ENCODE measurements at regions not wholly inside any gene's neighbourhood (a gene's known extent, or its start where the extent isn't known, plus 50 kb on each side); places are given as distances from the start of the nearest gene placed in this dataset.

DNA sequence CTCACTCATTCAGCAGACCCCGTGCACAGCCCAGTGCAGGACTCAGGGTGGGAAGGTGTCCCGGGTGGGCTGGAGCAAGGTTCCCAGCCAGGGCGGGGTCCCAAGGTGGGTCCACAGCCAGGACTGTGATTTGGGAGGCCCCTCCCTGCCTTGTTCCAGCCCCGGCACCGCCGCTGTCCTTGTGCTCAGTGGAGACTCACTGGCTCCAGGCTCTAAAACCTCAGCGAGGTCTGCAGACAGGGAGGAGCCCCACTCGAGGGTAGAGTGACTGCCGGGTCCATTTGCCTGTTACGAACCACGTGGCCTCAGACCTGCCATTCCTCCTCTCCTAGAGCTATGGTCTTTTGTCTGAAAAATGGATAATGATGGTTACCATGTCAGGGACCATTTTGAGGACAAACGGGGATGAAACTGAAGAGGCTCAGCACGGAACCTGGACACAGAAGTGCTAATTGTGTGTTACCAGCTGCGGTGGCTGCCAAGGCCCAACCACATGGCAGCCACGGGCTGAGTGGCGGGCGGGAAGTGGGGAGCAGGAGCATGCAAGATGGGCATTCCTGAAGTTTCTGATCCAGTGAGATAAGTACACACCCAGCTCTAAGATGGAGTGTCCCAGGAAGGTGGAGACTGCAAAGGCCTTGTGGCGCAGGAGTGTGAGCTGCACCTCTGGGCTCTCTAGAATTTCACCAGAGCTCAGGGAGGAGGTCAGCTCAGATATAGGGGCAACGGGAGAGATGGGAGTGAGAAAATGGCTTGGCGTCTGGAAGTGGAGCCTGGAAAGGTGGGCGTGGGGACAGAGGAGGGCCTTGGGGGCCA, 317.6 kb downstream of the SEC14L1 start:
- Histone ChIP-seq H3K9ac (ENCODE audit: low read length) (peak overlapping the region; percentile 98), H3K27ac (ENCODE audit: low read depth, low read length) (peak overlapping the region; percentile 100)

DNA sequence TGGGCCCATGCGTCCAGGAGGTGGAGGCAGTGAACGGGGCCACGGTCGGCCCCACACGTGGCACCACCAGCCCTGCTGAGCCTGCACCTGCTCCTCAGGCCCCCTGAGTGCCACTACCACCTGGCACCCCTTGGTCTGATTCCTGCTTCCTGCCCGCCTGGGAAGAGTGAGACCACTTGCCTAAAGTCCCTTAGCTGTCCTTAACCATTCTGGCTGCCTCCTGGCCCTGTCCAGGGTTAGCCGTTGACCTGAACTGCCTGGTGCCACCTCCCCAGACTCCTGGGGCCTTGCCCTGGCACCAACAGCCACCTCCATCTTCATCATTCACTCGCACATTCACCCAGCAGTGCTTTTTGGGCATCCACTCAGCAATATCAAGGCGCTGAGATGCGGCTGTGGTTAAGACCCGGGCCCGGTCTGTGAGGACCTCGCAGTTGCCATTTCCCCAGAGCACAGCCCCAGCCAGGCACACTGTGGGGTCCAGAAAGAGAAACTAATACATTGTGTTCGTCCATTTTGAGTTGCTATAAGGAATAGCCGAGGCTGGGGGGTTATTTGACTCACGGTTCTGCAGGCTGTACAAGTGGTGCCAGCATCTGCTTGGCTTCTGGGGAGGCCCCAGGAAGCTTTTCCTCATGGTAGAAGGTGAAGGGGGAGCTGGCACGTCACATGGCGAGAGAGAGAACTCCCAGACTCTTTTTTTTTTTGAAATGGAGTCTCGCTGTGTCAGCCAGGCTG, 318.4 kb downstream of the SEC14L1 start:
- peaks cover 88% of the 10 kb centered on the region for H3F3A ChIP-seq (ENCODE audit: insufficient read depth)
- TF ChIP-seq, protein P1, sequence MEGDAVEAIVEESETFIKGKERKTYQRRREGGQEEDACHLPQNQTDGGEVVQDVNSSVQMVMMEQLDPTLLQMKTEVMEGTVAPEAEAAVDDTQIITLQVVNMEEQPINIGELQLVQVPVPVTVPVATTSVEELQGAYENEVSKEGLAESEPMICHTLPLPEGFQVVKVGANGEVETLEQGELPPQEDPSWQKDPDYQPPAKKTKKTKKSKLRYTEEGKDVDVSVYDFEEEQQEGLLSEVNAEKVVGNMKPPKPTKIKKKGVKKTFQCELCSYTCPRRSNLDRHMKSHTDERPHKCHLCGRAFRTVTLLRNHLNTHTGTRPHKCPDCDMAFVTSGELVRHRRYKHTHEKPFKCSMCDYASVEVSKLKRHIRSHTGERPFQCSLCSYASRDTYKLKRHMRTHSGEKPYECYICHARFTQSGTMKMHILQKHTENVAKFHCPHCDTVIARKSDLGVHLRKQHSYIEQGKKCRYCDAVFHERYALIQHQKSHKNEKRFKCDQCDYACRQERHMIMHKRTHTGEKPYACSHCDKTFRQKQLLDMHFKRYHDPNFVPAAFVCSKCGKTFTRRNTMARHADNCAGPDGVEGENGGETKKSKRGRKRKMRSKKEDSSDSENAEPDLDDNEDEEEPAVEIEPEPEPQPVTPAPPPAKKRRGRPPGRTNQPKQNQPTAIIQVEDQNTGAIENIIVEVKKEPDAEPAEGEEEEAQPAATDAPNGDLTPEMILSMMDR (IDR thresholded peaks at IDR 0.05; ENCODE audit: insufficient read depth, low read length, poor library complexity, severe bottlenecking): no peak
- no peak for TF ChIP-seq EZH2phosphoT487 (conservative IDR thresholded peaks at IDR 0.05; ENCODE audit: low read length)
- peaks cover 93% of the 10 kb centered on the region for H3K79me2 ChIP-seq (ENCODE audit: insufficient read depth, low read length)
- no peak overlapping the region for H2AFZ ChIP-seq (ENCODE audit: low read depth, low read length, severe bottlenecking)
- H3K36me3 ChIP-seq (ENCODE audit: low read length): no peaks in the 10 kb centered on the region
- H4K20me1 ChIP-seq (ENCODE audit: low read depth, low read length): no peaks in the 10 kb centered on the region
- H3K27ac ChIP-seq (ENCODE audit: low read depth, low read length): peak overlapping the region; percentile 100
- peak overlapping the region; percentile 99 for H3K4me2 ChIP-seq (ENCODE audit: low read depth, low read length, poor library complexity, severe bottlenecking)
- H3K9me2 ChIP-seq (replicated peaks; ENCODE audit: insufficient read depth, low read length): no peaks in the 10 kb centered on the region
- H3K4me3 ChIP-seq (ENCODE audit: insufficient read depth, low read length, poor library complexity, severe bottlenecking): peak overlapping the region; percentile 4
- H3K27me3 ChIP-seq (ENCODE audit: low read length): no peaks in the 10 kb centered on the region
- H3K9me3 ChIP-seq (ENCODE audit: insufficient read depth, low read length): no peaks in the 10 kb centered on the region
- peak overlapping the region; percentile 98 for H3K9ac ChIP-seq (ENCODE audit: low read length)

More for the DNA sequence above, 317.6 kb downstream of the SEC14L1 start:
- Histone ChIP-seq H3K36me3 (ENCODE audit: low read length) (no peaks in the 10 kb centered on the region), H3K4me3 (ENCODE audit: insufficient read depth, low read length, poor library complexity, severe bottlenecking) (no peak overlapping the region), H3K4me2 (ENCODE audit: low read depth, low read length, poor library complexity, severe bottlenecking) (peak overlapping the region; percentile 99), H3F3A (ENCODE audit: insufficient read depth) (peaks cover 85% of the 10 kb centered on the region), H2AFZ (ENCODE audit: low read depth, low read length, severe bottlenecking) (no peak overlapping the region), H3K9me2 (replicated peaks; ENCODE audit: insufficient read depth, low read length) (no peaks in the 10 kb centered on the region), H3K9me3 (ENCODE audit: insufficient read depth, low read length) (no peaks in the 10 kb centered on the region), H4K20me1 (ENCODE audit: low read depth, low read length) (no peaks in the 10 kb centered on the region), H3K79me2 (ENCODE audit: insufficient read depth, low read length) (peaks cover 95% of the 10 kb centered on the region), H3K27me3 (ENCODE audit: low read length) (no peaks in the 10 kb centered on the region)
- TF ChIP-seq, protein P1 (IDR thresholded peaks at IDR 0.05; ENCODE audit: insufficient read depth, low read length, poor library complexity, severe bottlenecking): peak; percentile 18
- no peak for TF ChIP-seq EZH2phosphoT487 (conservative IDR thresholded peaks at IDR 0.05; ENCODE audit: low read length)

DNA sequence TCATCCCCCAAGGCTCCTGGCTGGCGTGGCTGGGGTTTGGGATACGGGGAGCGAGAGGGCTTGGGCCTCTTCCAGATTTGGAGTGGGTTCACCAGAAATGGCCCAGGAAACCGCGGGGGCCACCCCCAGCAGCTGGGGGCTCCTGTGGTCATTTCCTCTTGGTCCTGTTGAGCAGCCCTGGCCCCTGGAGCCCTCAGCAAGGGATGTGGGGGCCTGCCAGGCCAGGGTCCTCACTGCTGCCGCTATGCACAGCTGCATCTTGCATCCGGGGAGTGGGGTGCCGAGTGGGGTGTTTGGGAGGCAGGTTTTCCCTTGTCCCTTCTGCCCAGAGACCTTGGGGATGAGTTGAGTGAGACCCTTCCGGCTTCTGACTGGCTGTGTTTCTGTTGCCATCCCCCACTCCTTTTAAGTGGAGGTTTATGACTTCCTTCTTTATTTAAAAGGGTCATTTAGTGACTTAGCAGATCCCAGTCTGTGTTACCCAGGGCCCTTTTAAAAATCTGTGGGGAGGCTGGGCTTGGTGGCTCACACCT, 319.8 kb downstream of the SEC14L1 start:
- H3K27me3 ChIP-seq (ENCODE audit: low read length): no peaks in the 10 kb centered on the region
- peaks cover 90% of the 10 kb centered on the region for H3F3A ChIP-seq (ENCODE audit: insufficient read depth)
- no peaks in the 10 kb centered on the region for H3K36me3 ChIP-seq (ENCODE audit: low read length)
- peak overlapping the region; percentile 99 for H3K4me2 ChIP-seq (ENCODE audit: low read depth, low read length, poor library complexity, severe bottlenecking)
- H3K79me2 ChIP-seq (ENCODE audit: insufficient read depth, low read length): peaks cover 87% of the 10 kb centered on the region
- H3K9me2 ChIP-seq (replicated peaks; ENCODE audit: insufficient read depth, low read length): no peaks in the 10 kb centered on the region
- TF ChIP-seq EZH2phosphoT487 (conservative IDR thresholded peaks at IDR 0.05; ENCODE audit: low read length): no peak
- TF ChIP-seq, protein P1 (IDR thresholded peaks at IDR 0.05; ENCODE audit: insufficient read depth, low read length, poor library complexity, severe bottlenecking): no peak
- no peaks in the 10 kb centered on the region for H4K20me1 ChIP-seq (ENCODE audit: low read depth, low read length)
- peak overlapping the region; percentile 29 for H3K4me3 ChIP-seq (ENCODE audit: insufficient read depth, low read length, poor library complexity, severe bottlenecking)
- peak overlapping the region; percentile 100 for H3K27ac ChIP-seq (ENCODE audit: low read depth, low read length)
- no peak overlapping the region for H2AFZ ChIP-seq (ENCODE audit: low read depth, low read length, severe bottlenecking)
- no peaks in the 10 kb centered on the region for H3K9me3 ChIP-seq (ENCODE audit: insufficient read depth, low read length)
- peak overlapping the region; percentile 98 for H3K9ac ChIP-seq (ENCODE audit: low read length)
